HG03565 (cell line): ENCODE measurements at regions not wholly inside any gene's neighbourhood (a gene's known extent, or its start where the extent isn't known, plus 50 kb on each side); places are given as distances from the start of the nearest gene placed in this dataset.
"Not testable (repeated sequence)": the region's sequence is repeated elsewhere in the genome, so short reads cannot be mapped to it uniquely, and the experiment has no call there.

ENCODE experiments used
- ATAC-seq: cut with Tn5 transposase; IDR thresholded peaks from one replicate; pipeline ENCODE4 v1.9.1; 2021; ENCODE audit warnings: mild to moderate bottlenecking, moderate library complexity; ENCODE audit not compliant: unreplicated experiment

- no peak for ATAC-seq
Measured at GRCh38 chr9:110008663-110009062, 199.3 kb downstream of the C9orf152 start.

- no peak for ATAC-seq
Measured at GRCh38 chr9:110011628-110012320, 196.2 kb downstream of the C9orf152 start.

DNA sequence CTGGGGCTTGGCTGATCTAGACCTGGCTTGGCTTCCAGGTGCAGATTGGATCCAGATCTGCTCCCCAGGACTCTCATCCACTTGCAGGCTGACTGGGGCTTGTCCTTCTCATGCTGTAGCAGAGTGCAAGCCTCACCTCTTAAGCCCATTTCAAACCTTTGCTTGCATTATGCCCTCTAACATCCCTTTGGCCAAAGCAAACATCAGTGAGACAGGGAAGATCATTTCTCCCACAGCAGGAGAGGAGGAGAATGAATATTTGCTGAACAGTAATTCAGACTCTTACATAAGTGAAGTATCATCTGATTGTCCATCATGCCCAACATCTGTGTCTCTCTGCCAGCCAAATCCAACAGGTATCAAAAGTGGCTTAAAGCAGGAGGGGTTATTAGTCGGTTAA, 194.9 kb downstream of the C9orf152 start:
- no peak for ATAC-seq

GRCh38 chr9:110015759-110016158, 192.2 kb downstream of the C9orf152 start:
- ATAC-seq, result no peak

DNA sequence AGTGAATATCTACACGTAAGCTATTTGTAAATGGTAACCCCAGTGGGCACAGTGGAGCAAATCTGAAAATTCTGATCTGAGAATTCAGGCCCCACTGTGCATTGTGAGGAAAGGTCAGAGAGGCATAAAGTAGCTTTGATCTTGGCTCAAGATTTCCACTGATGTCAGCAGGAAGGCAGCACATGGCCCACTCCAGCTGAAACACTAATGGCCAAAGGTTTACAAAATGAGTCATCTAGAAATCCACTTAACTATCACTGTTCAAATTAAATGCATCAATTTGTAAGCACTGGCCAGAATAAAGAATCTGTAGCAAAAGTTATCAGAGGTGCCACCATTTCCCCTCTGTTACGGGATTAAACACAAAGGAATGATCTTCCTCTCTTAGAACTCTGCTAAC, 191.6 kb downstream of the C9orf152 start:
- ATAC-seq, result no peak

DNA sequence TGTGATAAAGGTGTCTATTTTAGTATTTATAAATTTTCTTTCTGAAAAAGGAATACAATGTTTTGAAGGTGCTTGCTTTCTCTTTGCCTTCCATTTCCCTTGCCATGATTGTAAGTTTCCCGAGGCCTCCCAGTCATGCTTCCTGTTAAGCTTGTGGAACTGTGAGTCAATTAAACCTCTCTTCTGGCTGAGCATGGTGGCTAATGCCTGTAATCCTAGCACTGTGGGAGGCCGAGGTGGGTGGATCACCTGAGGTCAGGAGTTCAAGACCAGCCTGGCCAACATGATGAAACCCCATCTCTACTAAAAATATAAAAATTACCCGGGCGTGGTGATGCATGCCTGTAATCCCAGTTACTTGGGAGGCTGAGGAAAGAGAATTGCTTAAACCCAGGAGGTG, 187.7 kb downstream of the C9orf152 start:
- not testable (repeated sequence) for ATAC-seq

DNA sequence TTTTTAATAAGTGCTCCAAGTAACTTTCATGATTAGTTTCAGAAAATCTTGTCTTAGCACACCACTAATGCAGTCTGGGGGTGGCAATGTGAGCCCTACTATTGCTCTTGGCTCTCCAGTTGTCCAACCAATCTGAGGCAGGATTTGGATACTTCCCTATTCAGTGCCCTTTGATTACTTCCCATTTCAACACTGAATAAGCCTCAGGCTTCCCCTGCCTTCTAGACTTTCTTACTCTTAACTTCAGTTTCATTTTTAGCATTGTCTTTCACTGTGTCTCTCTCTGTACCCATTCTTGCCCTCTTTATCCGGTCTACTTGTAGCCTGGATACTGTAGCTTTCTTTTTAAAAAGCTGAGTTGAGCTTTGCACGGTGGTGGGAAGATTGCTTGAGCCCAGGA, 186.1 kb downstream of the C9orf152 start:
- peak; percentile 98 for ATAC-seq

GRCh38 chr9:110023221-110023620, 184.7 kb downstream of the C9orf152 start:
- ATAC-seq, result not testable (repeated sequence)

DNA sequence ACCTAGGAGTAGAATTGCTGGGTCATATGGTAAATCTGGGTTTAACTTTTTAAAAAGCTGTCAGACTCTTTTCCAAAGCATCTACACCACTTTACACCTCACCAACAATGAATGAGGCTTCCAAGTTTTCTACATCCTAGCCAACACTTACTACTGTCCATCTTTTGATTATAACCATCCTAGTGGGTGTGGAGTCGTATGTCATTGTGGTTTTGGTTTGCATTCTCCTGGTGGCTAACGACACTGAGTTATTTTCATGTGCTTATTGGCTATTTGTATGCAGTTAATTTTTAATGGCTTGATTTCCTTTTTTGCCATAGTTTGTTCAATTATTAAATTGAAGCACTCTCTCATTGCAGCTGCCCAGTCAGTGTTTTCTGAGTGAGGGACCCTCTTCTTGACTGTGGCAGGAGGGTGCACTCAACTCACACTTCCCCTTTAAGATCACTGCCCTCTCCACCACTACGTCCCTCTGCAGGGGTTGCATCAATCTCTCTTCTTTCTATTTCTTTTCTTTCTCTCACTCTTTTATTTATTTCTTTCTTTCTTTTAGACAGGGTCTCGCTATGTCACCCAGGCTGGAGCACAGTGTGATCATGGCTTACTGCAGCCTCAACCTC, 182.3 kb downstream of the C9orf152 start:
- ATAC-seq, result no peak

DNA sequence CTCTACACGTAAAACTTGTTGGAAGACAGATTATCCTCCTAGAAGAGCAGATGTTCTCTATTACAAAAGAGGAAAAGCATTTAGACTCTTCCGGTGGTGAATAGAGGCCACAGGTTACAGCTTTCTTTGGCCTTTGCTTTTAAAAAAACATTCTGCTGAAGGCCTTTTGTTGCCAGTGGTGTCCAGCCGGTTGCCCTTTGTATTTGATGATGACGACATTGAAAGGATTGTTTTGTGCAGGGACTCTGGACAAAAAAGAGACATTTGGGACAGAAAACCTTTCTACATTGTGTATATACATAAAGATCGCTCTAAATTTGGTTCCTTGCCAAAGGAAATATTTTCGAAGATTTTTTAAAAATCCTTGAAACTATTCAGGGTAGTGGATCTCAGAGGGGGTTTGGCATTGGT, 180.3 kb downstream of the C9orf152 start:
- ATAC-seq, result no peak

DNA sequence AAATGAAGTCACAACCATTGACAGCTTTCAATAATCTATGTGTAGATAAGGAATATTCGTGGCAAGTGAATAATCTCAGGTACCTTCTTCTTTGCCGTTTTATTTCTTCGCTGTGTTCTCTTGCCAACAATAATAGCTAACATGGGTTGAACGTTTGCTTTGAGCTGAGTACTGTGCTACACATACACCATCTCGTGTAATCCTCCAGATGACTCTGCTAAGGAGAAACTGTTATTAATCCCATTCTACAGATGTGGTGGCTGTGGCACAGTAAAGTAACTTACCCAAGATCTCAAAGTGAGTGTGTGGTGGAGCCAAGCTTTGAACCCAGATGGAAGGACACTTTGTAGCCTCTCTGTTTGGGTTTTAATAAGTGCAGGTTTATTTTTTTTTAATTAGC, 179.7 kb downstream of the C9orf152 start:
- no peak for ATAC-seq

DNA sequence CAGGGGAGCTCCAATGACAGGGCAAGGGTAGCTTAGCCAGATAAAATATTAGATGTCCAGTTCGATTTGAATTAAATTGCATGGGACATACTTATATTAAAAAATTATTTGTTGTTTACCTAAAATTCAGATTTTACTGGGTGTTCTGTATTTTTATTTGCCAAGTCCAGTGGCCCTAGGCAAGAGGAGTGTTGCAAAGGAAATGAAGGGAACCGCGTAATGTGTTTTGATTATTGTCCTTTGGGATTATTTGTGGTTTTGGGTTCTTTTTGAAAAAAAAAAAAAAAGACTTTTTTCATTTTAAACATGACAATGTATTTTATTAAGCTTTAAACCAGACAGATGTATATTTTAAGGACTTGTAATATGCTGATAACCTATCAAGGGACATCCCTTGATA, 179.3 kb downstream of the C9orf152 start:
- no peak for ATAC-seq

DNA sequence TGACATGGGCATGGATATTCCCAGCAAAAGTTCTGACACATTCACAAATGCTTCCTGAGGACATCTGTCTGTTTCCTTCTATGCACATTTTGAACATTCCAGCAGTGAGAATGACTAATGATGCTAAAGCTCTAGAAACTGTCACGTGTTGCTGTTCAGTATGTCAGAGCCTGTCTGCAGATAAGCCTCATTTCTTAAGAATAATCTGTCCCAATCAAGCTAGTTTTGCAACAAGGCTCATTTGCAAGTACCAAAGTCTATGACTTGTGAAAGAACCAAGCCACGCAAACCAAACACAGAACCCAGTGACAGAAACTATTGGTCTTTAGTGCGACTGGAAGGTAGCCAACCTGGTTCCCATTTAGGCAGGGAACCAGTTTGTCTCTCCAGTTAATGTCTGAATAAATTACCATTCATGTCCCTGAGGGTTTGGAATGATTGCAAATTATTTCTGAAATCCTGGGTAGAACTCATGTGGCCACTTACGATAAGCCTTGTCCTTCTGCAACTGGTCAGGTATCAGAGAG, 178.5 kb downstream of the C9orf152 start:
- no peak for ATAC-seq

GRCh38 chr9:110029956-110030480, 177.9 kb downstream of the C9orf152 start:
- ATAC-seq, result no peak

GRCh38 chr9:110030632-110031031, 177.3 kb downstream of the C9orf152 start:
- ATAC-seq, result no peak

DNA sequence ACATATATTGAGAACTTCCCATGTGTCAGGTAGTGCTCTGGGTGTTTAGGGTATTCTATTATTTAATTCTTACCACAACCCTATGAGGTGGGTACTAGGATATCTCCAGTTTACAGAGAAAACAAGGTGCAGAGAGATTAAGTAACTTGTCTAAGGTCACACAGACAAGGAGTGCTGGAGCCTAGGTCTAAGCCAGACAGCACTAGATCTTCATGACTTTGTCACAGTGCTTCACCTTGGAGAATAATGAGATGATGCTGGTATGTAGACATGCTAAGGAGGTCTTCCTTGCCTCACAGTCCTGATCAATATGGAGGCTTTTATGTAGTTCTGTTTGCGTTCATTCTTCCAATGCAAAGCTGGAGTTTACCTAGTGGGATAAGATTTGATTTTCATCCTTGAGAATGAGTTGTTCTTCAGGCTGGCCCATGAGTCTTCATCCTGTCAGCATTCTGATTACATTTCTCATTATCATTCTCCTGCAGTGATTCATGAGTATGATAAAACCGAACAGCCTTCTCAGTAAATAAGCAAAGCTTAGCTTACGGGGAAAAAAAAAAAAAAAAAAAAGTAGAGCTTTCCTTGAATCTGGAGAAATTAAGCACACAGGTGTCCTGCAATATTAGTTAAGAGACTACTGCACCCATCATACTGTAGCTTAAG, 176.3 kb downstream of the C9orf152 start:
- no peak for ATAC-seq

- ATAC-seq, result not testable (repeated sequence)
Measured at GRCh38 chr9:110032532-110032931, 175.4 kb downstream of the C9orf152 start.

DNA sequence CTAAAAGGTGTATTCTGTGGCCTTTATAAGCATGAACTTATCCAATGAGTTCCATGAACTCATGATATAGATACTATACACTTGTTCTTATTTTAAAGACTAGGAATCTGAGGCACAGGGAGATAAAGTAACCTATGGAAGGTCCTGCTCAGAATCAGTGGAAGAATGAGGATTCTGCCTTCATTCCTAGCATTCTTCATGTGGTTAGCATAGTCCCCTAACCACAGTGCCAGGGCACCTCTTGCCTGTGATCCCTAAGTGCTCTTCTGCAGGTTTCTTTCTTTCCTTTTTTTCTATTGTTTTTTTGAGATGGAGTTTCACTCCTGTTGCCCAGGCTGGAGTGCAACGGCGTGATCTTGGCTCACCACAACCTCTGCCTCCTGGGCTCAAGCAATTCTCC, 174.1 kb downstream of the C9orf152 start:
- ATAC-seq, result no peak

DNA sequence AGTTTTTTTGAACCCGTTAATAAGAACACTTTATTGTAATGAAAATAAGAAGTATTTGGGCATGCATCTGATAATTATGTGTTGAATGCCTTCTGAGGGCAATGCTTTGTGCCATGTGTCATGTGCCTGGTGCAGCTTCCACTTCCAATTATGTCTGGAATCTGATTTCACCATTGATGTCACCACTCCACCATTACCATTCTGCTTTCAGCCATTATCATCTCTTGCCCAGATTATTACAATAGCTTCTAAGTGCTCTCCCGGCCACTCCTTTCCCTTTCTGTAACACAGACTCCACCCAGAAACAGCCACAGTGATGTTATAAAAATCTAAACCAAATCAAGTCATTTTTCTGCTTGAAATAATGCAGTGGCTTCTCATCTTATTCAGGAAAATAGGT, 171.7 kb downstream of the C9orf152 start:
- no peak for ATAC-seq

GRCh38 chr9:110040788-110041187, 167.2 kb downstream of the C9orf152 start:
- ATAC-seq, result no peak

- ATAC-seq, result no peak
Measured at GRCh38 chr9:110041452-110041851, 166.5 kb downstream of the C9orf152 start.
